ENCODE measurements at regions not wholly inside any gene's neighbourhood (a gene's known extent, or its start where the extent isn't known, plus 50 kb on each side); places are given as distances from the start of the nearest gene placed in this dataset.

- no peak overlapping the region for H3K4me3 ChIP-seq (ENCODE audit: low read depth, low read length)
- no peak for TF ChIP-seq CTCF (IDR thresholded peaks at IDR 0.05; ENCODE audit: control insufficient read depth, extremely low read depth, insufficient read depth)
Measured at GRCh38 chr16:50497592-50497991, 50.6 kb upstream of the NKD1 start.

GRCh38 chr16:50496990-50497389, 51.2 kb upstream of the NKD1 start:
- H3K4me3 ChIP-seq (ENCODE audit: low read depth, low read length): no peak overlapping the region
- DNase-seq (ENCODE audit: low read depth): no peak
- TF ChIP-seq CTCF (IDR thresholded peaks at IDR 0.05; ENCODE audit: control insufficient read depth, extremely low read depth, insufficient read depth): no peak

More at GRCh38 chr16:50497592-50497991, 50.6 kb upstream of the NKD1 start:
- no peak for DNase-seq (ENCODE audit: low read depth)

GRCh38 chr16:50495673-50496072, 52.5 kb upstream of the NKD1 start:
- TF ChIP-seq CTCF (IDR thresholded peaks at IDR 0.05; ENCODE audit: control insufficient read depth, extremely low read depth, insufficient read depth): no peak
- DNase-seq (ENCODE audit: low read depth): no peak
- H3K4me3 ChIP-seq (ENCODE audit: low read depth, low read length): no peak overlapping the region

- no peak for DNase-seq (ENCODE audit: low read depth)
- no peak overlapping the region for H3K4me3 ChIP-seq (ENCODE audit: low read depth, low read length)
- no peak for TF ChIP-seq CTCF (IDR thresholded peaks at IDR 0.05; ENCODE audit: control insufficient read depth, extremely low read depth, insufficient read depth)
Measured at GRCh38 chr16:50494501-50495491, 53.4 kb upstream of the NKD1 start.

GRCh38 chr16:50491516-50491915, 56.7 kb upstream of the NKD1 start:
- TF ChIP-seq CTCF (IDR thresholded peaks at IDR 0.05; ENCODE audit: control insufficient read depth, extremely low read depth, insufficient read depth): no peak
- no peak overlapping the region for H3K4me3 ChIP-seq (ENCODE audit: low read depth, low read length)
- DNase-seq (ENCODE audit: low read depth): no peak

GRCh38 chr16:50490828-50491227, 57.4 kb upstream of the NKD1 start:
- no peak overlapping the region for H3K4me3 ChIP-seq (ENCODE audit: low read depth, low read length)
- no peak for DNase-seq (ENCODE audit: low read depth)
- no peak for TF ChIP-seq CTCF (IDR thresholded peaks at IDR 0.05; ENCODE audit: control insufficient read depth, extremely low read depth, insufficient read depth)

Data from LNCaP clone FGC (cell line).